Keratinocyte (primary cell): ENCODE measurements at regions not wholly inside any gene's neighbourhood (a gene's known extent, or its start where the extent isn't known, plus 50 kb on each side); places are given as distances from the start of the nearest gene placed in this dataset.

Experiments
- DNase-seq: peaks from one replicate; pipeline ENCODE4 v3.0.0-alpha.2; 2011; ENCODE audit warnings: low read depth, missing footprints, low spot score
- FAIRE-seq: peaks from 2 replicates; lab custom pipeline; 2011; peaks lifted over from hg19 to GRCh38; lab: Jason Lieb, UNC
- H2AFZ ChIP-seq: 2 replicates; pipeline ENCODE4 v1.6.0; 2012; ENCODE audit warnings: low read length, control low read depth, inconsistent platforms; ENCODE audit not compliant: control insufficient read depth
- H3K27ac ChIP-seq: 2 replicates; pipeline ENCODE4 v1.5.1; 2011; ENCODE audit warnings: low read length; ENCODE audit not compliant: control insufficient read depth, insufficient read depth
- H3K27me3 ChIP-seq: 3 replicates; pipeline ENCODE4 v1.6.0; 2011; ENCODE audit warnings: low read length; ENCODE audit not compliant: control insufficient read depth, insufficient read depth; ENCODE audit errors: extremely low read depth
- H3K36me3 ChIP-seq, 2 experiments: 2 replicates in 1 of 2; 3 replicates in 1 of 2; pipeline ENCODE4 v1.5.1; 2011; ENCODE audit warnings: low read length in 2 of 2, mild to moderate bottlenecking in 1 of 2; ENCODE audit not compliant: control insufficient read depth in 2 of 2, insufficient read depth in 2 of 2; ENCODE audit errors: extremely low read depth in 1 of 2
- H3K4me1 ChIP-seq: 3 replicates; pipeline ENCODE4 v1.5.1; 2011; ENCODE audit warnings: low read length; ENCODE audit not compliant: control insufficient read depth, insufficient read depth; ENCODE audit errors: extremely low read depth
- H3K4me2 ChIP-seq: 3 replicates; pipeline ENCODE4 v1.6.0; 2011; ENCODE audit warnings: low read depth, low read length; ENCODE audit not compliant: control insufficient read depth, insufficient read depth; ENCODE audit errors: extremely low read depth
- H3K4me3 ChIP-seq, 3 experiments: fragments of 200-600 bp in 1 of 3; sonication (generic) in 1 of 3; 2 replicates in 2 of 3; 3 replicates in 1 of 3; pipeline ENCODE4 v1.5.1; 2011 to 2016; ENCODE audit warnings: low read length in 3 of 3, mild to moderate bottlenecking in 3 of 3, control low read depth in 2 of 3, inconsistent platforms in 1 of 3, low read depth in 1 of 3, mixed read lengths in 1 of 3, mixed run types in 1 of 3, moderate library complexity in 1 of 3; ENCODE audit not compliant: control insufficient read depth in 2 of 3, insufficient read depth in 2 of 3; ENCODE audit errors: extremely low read depth in 1 of 3
- H3K79me2 ChIP-seq: 2 replicates; pipeline ENCODE4 v1.6.0; 2012; ENCODE audit warnings: low read length; ENCODE audit not compliant: control insufficient read depth, insufficient read depth
- H3K9ac ChIP-seq: 3 replicates; pipeline ENCODE4 v1.6.0; 2011; ENCODE audit warnings: low read length; ENCODE audit not compliant: control insufficient read depth, insufficient read depth; ENCODE audit errors: extremely low read depth
- H3K9me1 ChIP-seq: 3 replicates; pipeline ENCODE4 v1.6.0; 2011; ENCODE audit warnings: low read length; ENCODE audit not compliant: control insufficient read depth, insufficient read depth; ENCODE audit errors: extremely low read depth
- H3K9me3 ChIP-seq: 2 replicates; pipeline ENCODE4 v1.5.1; 2012; ENCODE audit warnings: low read depth, low read length; ENCODE audit not compliant: control insufficient read depth
- H4K20me1 ChIP-seq: 3 replicates; pipeline ENCODE4 v1.6.0; 2011; ENCODE audit warnings: low read length; ENCODE audit not compliant: control insufficient read depth, insufficient read depth; ENCODE audit errors: extremely low read depth
- CTCF ChIP-seq, 3 experiments: IDR thresholded peaks in 1 of 3; conservative IDR thresholded peaks in 1 of 3; optimal IDR thresholded peaks in 1 of 3; 2 replicates in 2 of 3; 3 replicates in 1 of 3; pipeline versions ENCODE3 to v1.5.1; 2011; ENCODE audit warnings: low read length in 3 of 3, mild to moderate bottlenecking in 3 of 3, moderate library complexity in 2 of 3, control low read depth in 1 of 3, inconsistent platforms in 1 of 3; ENCODE audit not compliant: insufficient read depth in 2 of 3; ENCODE audit errors: extremely low read depth in 1 of 3
- EZH2 ChIP-seq: IDR thresholded peaks from one replicate; pipeline ENCODE4 v1.6.1; 2012; ENCODE audit warnings: inconsistent platforms, mild to moderate bottlenecking, low read length, moderate library complexity
- dilution Hi-C: fragments of 300-500 bp; cut with MboI; formaldehyde crosslinking; loops from one replicate; pipeline ENCODE4 v1.7.0; 2020; ENCODE audit warnings: low sequenced_read_pairs; ENCODE audit not compliant: extremely low pct_ligation_motif_present

GRCh38 chr9:97767891-97768290 lies 70.8 kb upstream of the XPA start:
- peaks cover 27% of the 10 kb centered on the region for H3K4me1 ChIP-seq
- FAIRE-seq: no peak
- no peak overlapping the region for H3K9ac ChIP-seq

GRCh38 chr9:97768746-97769145 lies 71.6 kb upstream of the XPA start:
- DNase-seq: no peak
- no peaks in the 10 kb centered on the region for H3K9me1 ChIP-seq
- dilution Hi-C loops: loop anchor here (10.0 kb wide), 1 partner anchor 86 kb away; the partner anchor contains the start of gene FOXE1
- no peaks in the 10 kb centered on the region for H3K36me3 ChIP-seq
- no peaks in the 10 kb centered on the region for H3K27me3 ChIP-seq
- peaks cover 35% of the 10 kb centered on the region for H3K4me1 ChIP-seq
- TF ChIP-seq EZH2 (no peak), CTCF (optimal IDR thresholded peaks at IDR 0.05 in 1 of 3, IDR thresholded peaks at IDR 0.05 in 1 of 3, conservative IDR thresholded peaks at IDR 0.05 in 1 of 3; ENCODE audit: extremely low read depth in 1 of 3, insufficient read depth in 2 of 3, low read length in 3 of 3) (no peak)
- peak overlapping the region; percentile 68 for H3K4me2 ChIP-seq
- H3K9ac ChIP-seq: no peak overlapping the region
- no peak overlapping the region for H2AFZ ChIP-seq
- peak overlapping the region; percentile 19 for H3K27ac ChIP-seq
- no peak for FAIRE-seq
- H3K79me2 ChIP-seq: no peaks in the 10 kb centered on the region
- no peaks in the 10 kb centered on the region for H3K9me3 ChIP-seq
- H3K4me3 ChIP-seq: peak overlapping the region in 1 of 3 experiments; percentile 5
- no peaks in the 10 kb centered on the region for H4K20me1 ChIP-seq

More at GRCh38 chr9:97767891-97768290, 70.8 kb upstream of the XPA start:
- dilution Hi-C loops: loop anchor here (10.0 kb wide), 1 partner anchor 87 kb away; the partner anchor contains the start of gene FOXE1
- Histone ChIP-seq H3K27me3 (no peaks in the 10 kb centered on the region), H3K4me3 (no peak overlapping the region), H2AFZ (no peak overlapping the region), H3K4me2 (no peak overlapping the region), H3K36me3 (no peaks in the 10 kb centered on the region), H3K27ac (no peak overlapping the region), H4K20me1 (no peaks in the 10 kb centered on the region), H3K9me3 (no peaks in the 10 kb centered on the region), H3K79me2 (no peaks in the 10 kb centered on the region), H3K9me1 (no peaks in the 10 kb centered on the region)
- no peak for DNase-seq
- TF ChIP-seq EZH2 (no peak), CTCF (optimal IDR thresholded peaks at IDR 0.05 in 1 of 3, IDR thresholded peaks at IDR 0.05 in 1 of 3, conservative IDR thresholded peaks at IDR 0.05 in 1 of 3; ENCODE audit: extremely low read depth in 1 of 3, insufficient read depth in 2 of 3, low read length in 3 of 3) (no peak)
